SH-SY5Y (cell line): ENCODE measurements at regions not wholly inside any gene's neighbourhood (a gene's known extent, or its start where the extent isn't known, plus 50 kb on each side); places are given as distances from the start of the nearest gene placed in this dataset.

Experiments
- GATA2 ChIP-seq: IDR thresholded peaks from 2 replicates; pipeline ENCODE4 v1.6.1; 2011; ENCODE audit warnings: mild to moderate bottlenecking, low read depth, low read length
- GATA3 ChIP-seq: IDR thresholded peaks from 2 replicates; pipeline ENCODE4 v1.6.1; 2011; ENCODE audit warnings: low read depth, mild to moderate bottlenecking, low read length, moderate library complexity

DNA sequence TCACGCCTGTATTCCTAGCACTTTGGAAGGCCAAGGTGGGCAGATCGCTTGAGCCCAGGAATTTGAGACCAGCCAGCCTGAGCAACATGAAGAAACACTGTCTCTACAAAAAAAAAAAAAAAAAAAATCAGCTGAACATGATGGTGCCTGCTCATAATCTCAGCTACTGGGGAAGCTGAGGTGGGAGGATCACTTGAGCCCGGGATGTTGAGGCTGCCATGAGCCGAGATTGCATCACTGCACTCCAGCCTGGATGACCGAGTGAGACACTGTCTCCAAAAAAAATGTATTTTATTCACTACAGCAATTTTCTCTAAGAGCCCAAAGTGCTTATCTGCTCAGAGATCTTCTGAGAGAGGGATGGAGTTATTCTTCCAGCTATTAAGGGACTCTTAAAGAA is 215.8 kb upstream of the PPP3CA start:
- no peak for TF ChIP-seq GATA2

- no peak for TF ChIP-seq GATA2
- TF ChIP-seq GATA3, result no peak
Observed at GRCh38 chr4:101556842-101557241, 209.5 kb upstream of the PPP3CA start.

DNA sequence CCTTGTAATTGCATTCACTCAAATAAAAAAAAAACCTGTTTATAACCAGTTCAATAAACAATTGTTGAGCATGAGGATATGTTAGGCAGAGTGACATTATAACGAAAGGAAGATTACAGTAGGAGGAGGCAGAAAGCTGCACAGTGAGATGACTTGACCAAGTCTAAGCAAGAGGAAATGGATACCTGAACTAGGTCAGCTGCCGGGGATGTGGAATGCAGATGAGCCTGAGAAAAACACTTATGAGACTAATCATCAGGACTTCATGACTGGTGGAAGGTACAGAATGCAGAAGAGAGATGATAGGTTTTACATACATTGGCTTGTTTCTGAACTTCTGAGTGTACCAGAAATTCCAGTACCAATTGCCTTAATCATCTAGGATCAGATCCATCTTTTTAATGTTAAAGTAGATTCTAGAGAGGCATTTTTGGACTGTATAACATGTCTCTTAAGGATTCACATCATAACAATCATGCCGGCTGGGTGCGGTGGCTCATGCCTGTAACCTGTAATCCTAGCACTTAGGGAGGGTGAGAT is 208.1 kb upstream of the PPP3CA start:
- TF ChIP-seq GATA2, result no peak
- no peak for TF ChIP-seq GATA3

GRCh38 chr4:101540336-101540735 is 193.0 kb upstream of the PPP3CA start:
- TF ChIP-seq GATA2, result no peak
- no peak for TF ChIP-seq GATA3

- TF ChIP-seq GATA2 (no peak), GATA3 (no peak)
Observed at GRCh38 chr4:101528526-101528925, 181.2 kb upstream of the PPP3CA start.

DNA sequence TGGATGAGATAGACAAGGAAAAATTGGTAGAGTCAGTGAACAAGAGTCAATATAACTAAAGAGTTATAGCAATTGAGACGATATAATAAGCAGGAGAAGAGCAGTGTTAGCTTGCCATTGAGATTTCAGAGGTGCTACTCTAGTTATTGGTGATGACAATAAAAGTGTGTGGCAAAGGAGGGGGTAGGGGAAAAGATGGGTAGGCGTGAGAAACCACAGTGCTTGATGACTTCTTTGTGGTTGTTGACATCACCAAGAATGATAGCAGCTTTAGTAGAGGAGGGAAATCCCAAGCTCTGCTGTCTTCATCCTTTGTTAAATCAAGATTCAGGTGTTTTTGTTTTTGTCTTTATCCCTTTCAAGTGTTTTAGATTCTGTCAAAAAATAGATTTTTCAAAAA is 179.9 kb upstream of the PPP3CA start:
- no peak for TF ChIP-seq GATA3
- no peak for TF ChIP-seq GATA2

DNA sequence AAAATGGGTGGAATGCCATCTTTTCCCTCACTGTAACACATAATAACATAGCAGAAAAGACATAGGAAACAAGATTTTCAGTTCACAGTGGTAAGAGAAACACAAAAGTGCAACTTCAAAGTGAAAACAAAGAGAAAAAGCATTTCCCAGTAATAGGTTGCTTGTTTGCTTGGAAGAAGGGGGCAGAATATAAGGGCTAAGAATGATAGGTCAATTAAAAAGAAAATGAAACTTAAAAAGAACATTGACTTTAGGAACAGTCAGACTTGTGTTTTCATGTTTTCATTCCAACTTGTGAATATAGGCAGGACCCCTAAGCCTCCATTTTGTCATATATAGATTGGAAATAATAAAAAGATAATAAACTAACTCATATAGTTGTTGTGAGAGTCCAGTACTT is 168.2 kb upstream of the PPP3CA start:
- no peak for TF ChIP-seq GATA2
- no peak for TF ChIP-seq GATA3

DNA sequence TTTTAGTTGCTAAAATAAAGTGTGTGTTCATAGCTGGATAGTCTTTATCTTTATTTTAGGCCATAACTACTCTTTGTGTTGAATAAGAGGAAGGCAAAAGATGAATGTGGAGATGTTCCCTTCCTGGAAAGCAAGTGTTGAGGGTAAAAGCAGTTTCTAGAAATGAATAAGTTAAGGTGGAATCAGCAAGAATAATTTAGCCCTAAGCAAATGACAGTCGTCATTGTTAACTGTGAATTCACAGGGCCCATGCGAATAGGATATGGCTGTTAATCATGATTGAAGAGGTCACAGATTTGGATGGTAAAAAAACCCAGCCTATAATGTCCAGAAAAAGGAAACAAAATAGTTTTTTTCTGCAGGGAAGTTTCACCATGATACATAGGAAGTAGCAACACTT is 167.8 kb upstream of the PPP3CA start:
- TF ChIP-seq GATA3 (no peak), GATA2 (no peak)

- no peak for TF ChIP-seq GATA2
- TF ChIP-seq GATA3, result no peak
Observed at GRCh38 chr4:101512416-101512815, 165.1 kb upstream of the PPP3CA start.

DNA sequence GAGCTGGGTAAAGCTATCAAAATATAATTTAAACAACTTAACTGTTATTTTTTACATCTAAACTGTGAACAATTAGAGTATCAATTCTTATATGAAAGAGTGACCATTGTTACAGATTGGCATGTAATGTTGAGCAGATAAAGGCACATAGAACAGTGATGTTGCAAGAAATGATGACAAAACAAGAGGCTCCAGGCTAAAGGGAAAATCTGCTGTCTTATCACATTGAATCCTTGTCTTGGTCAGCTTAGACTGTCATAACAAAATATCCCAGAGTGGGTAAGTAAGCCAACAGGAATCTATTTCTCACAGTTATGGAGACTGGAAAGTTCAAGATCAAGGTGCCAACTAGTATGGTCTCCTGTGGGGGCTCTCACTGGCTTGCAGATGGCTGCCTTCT is 154.1 kb upstream of the PPP3CA start:
- TF ChIP-seq GATA2 (no peak), GATA3 (no peak)

DNA sequence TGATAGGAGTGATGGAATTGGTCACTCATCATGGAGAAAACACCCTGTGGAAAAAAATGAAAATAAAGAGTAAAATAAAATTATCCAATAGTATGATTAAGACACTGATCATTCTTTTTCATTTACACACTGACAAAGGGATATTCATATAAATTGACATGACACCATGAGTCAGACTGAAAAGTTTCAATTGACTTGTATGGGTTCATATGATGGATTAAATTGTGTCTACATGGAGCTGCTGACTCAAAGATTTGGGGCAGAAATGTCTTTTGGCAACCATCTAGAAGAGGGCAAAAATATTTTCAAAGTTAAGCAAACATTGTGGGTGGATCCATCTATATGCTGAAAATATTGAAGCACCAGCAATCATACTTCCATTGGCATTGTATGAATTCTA is 153.4 kb upstream of the PPP3CA start:
- TF ChIP-seq GATA3, result no peak
- no peak for TF ChIP-seq GATA2

- TF ChIP-seq GATA3 (no peak), GATA2 (no peak)
Observed at GRCh38 chr4:101475246-101475645, 127.9 kb upstream of the PPP3CA start.

DNA sequence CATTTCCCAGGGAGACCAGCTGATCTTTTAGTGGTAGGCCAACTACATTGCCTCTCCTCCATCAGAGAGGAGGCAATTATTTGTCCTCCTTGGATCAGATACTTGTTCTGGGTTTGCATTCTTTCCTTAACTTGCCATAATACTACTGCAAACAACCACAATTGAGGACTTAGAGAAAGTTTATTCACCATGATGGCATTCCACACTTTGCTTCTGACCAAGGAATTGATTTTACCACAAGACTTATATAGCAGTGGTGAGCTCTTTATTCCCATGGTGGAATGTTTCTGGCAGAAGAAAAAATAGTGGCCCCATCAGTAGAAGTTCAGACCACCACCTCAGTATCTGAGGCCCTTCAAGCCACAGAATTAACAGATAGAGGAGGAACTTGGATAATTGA is 123.9 kb upstream of the PPP3CA start:
- TF ChIP-seq GATA2 (no peak), GATA3 (no peak)

GRCh38 chr4:101464596-101464995 is 117.3 kb upstream of the PPP3CA start:
- no peak for TF ChIP-seq GATA3
- TF ChIP-seq GATA2, result no peak

- TF ChIP-seq GATA2 (no peak), GATA3 (no peak)
Observed at GRCh38 chr4:101458914-101459313, 111.6 kb upstream of the PPP3CA start.

GRCh38 chr4:101458473-101458872 is 111.1 kb upstream of the PPP3CA start:
- TF ChIP-seq GATA3 (no peak), GATA2 (no peak)
